ENCODE measurements at regions not wholly inside any gene's neighbourhood (a gene's known extent, or its start where the extent isn't known, plus 50 kb on each side); places are given as distances from the start of the nearest gene placed in this dataset.

GRCh38 chr12:74018849-74019248 lies 518.8 kb upstream of the ATXN7L3B start:
- TF ChIP-seq CTCF (IDR thresholded peaks at IDR 0.05; ENCODE audit: poor library complexity) (no peak), EZH2 (IDR thresholded peaks at IDR 0.05; ENCODE audit: borderline replicate concordance) (no peak), EZH2phosphoT487 (IDR thresholded peaks at IDR 0.05; ENCODE audit: low read depth, severe bottlenecking, unreplicated experiment) (no peak)

Measured in hepatocyte (in vitro differentiated cells).